CD4-positive, alpha-beta T cell treated with Interleukin-17A for 1 hour (primary cell): ENCODE measurements at regions not wholly inside any gene's neighbourhood (a gene's known extent, or its start where the extent isn't known, plus 50 kb on each side); places are given as distances from the start of the nearest gene placed in this dataset.
A peak's percentile ranks its signal among the peaks of the same experiment; 100 is the strongest.
"Not testable (repeated sequence)": the region's sequence is repeated elsewhere in the genome, so short reads cannot be mapped to it uniquely, and the experiment has no call there.

ENCODE experiments used
- DNase-seq: peaks from one replicate; pipeline ENCODE4 v3.0.0-alpha.2; 2020

- DNase-seq: no peak
Observed at GRCh38 chr17:16888413-16889087, 83.4 kb downstream of the TNFRSF13B start.

- DNase-seq: no peak
Observed at GRCh38 chr17:16887523-16888095, 84.3 kb downstream of the TNFRSF13B start.

DNA sequence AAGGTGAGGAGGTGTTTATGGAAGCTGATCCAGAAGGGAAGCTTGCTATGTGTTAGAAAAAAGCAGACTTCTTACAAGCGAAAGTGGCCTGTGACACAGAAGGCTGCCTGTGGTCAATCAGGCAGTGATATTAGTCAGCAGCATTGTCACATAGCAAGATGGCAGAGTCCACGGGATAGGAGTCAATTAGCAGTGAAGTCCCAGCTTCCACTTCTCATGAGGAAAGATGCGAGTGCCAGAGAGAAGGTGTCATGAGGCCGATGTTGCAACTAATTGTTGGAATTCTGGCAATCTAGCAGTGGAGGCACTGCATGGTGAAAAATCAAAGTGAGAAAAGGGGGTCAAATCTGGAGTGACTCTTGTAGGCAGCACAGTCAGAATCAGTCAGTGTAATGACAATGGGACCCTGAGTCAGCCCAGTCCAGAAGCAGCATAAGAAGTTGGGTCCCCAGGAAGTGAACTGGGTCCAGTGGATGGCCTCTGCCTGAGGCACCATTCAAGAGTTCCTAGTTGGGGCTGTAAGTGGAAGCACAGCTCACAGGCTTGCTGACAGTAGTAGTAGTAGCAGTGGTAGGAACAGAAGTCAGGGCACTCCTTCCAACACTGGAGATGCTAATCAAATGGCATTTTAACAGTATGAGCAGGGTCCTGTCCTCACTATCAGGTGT is 85.1 kb downstream of the TNFRSF13B start:
- DNase-seq: no peak

DNA sequence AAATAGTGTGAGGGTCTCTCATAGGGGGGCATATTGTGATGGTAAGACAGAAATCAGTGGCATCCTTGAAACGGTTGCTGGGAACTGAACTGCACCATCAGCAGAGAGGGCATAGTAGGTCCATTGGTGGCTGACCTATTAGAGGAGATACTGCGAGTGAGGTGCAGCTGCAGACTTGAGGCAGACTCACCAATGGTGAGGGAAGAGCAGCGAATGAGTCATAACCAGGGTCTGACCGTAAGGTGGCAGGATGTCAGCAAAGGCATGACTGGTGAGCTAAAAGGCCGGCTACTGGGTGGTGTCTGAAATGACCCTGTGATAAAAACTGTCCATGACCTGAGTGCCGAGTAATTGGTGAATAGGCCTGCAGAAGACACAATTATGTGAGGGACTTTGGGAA is 86.7 kb downstream of the TNFRSF13B start:
- DNase-seq: not testable (repeated sequence)

DNA sequence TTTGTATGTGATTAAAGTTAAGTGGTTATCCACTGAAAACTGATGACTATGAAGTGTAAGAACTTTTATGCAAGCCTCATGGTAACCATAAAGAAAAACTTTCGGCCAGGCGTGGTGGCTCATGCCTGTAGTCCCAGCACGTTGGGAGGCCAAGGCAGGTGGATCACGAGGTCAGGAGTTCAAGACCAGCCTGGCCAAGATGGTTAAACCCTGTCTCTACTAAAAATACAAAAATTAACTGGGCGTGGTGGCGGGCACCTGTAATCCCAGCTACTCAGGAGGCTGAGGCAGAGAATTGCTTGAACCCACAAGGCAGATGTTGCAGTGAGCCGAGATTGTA is 89.0 kb downstream of the TNFRSF13B start:
- DNase-seq: not testable (repeated sequence)

DNA sequence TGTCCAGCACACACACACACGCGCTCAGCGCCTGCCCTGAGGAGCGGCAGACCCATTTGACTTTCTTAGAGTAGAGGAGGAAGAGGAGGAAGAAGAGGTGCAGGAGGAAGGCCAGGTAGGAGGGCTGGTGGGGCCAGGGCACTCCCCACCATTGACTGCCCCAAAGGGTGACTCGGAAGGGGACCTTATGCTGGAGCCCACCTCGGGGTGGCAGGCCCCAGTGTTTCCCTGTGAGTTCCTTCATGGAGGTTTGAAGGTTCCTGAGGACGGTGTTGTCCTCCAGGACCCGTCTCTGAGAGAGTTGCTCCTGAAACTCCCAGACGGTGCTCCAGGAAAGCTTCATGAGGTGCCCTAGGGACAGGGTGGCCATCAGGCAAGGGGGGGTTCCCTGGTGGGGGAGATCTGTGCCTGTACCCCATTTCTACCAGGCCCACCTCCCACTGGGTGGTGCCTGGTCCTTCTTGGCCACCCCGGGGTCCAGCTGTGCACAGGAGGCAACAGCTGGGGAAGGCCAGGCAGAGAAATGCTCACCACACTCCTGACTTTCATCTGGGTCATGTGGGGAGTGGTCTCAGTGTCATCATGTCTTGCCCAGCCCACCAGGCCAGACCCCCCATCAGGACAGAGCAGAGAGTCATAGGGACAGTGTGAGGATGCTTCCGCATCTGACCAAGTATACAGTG is 89.5 kb downstream of the TNFRSF13B start:
- no peak for DNase-seq

GRCh38 chr17:16881239-16881924 is 90.5 kb downstream of the TNFRSF13B start:
- DNase-seq: no peak

GRCh38 chr17:16880843-16881230 is 91.1 kb downstream of the TNFRSF13B start:
- no peak for DNase-seq

- no peak for DNase-seq
Observed at GRCh38 chr17:16880121-16880842, 91.6 kb downstream of the TNFRSF13B start.

DNA sequence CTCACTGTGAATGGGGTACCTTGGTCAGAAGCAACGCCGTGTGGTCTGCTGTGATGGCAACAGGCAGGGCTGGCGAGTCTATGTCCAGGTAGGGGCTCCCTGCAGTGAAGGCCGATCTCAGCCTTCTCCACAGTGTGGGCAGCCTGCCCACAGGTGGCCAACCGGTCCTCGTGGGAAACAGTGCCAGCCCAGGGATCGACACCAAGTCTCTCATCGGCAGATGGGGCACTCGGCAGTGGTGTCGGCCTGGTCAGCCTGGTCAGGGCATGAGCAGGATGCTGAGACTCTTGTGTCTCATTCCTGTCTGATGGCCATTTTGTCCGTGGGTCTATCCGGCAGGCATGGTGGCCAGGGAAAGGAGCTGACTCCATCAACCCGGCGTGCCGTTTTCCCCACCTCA is 92.2 kb downstream of the TNFRSF13B start:
- no peak for DNase-seq

DNA sequence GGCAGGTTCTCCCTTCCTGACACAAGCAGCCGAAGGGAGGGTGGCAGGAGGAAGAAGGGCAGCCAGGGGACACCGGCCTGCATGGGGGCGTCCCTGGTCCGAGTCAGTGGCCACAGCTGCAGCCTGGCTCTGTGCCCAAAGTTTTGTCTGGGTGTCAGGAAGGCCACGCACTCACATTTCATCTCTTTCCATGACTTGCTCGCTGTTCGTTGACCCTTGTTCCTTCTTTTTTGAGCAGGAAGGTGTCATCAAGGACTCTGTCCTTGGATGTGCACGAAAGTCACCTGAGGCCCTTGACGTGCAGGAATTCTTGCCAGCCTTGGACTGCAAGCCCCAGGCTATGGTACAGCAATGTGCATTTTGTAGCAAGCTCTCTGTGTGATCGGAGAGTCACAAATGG is 93.3 kb downstream of the TNFRSF13B start:
- no peak for DNase-seq

DNA sequence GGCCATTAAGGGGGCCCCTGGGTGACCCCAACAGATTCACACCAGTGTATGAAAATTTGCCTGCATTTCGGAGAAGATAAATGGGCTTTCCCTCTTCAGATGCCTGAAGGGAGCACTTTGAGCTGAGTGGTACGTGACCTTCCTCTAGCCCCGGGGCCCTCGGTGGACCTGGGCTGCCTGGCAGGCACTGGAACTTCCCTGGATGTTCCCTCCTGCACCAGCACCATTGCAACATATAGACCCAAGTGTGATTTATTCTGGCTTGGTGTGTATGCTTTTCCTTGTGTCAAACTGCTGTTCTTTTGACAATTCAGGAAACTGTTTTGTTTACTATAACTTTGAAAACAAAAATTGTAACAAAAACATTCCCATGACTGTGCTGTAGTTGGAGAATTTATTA is 93.8 kb downstream of the TNFRSF13B start:
- DNase-seq: no peak

DNA sequence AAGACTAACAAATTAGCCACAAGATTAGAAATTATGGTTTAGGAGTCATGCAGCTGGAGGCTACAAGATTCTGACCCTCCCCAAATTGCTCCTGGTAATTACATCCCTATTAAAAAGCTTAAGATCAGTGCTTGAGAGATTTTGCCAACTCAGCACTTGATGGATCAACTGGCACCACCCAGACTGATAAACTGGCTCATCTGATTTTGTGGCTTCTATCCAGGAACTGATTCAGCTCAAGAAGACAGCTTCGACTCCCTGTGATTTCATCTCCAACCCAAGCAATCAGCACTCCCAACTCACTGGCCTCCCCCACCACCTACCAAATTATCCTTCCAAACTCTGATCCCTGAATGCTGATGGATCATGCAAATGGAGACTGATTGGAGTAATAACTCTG is 94.8 kb downstream of the TNFRSF13B start:
- DNase-seq: no peak

DNA sequence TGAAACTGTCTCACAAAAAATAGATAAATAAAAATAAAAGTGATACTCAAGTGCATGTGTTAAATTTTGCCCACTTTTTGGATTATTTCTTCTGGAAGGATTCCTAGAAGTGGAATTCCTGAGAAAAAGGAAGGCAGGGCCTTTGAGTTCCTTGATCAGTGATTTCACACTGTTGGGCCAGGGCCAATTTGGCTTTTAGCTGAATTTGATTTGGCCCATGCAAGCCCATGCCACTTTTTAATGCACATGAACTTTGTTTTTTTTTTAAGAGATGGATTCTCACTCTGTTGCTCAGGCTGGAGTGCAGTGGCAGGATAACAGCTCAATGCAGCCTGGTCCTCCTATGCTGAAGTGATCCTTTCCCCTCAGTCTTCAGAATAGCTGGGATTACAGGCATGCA is 96.3 kb downstream of the TNFRSF13B start:
- no peak for DNase-seq

GRCh38 chr17:16874216-16874615 is 97.7 kb downstream of the TNFRSF13B start:
- not testable (repeated sequence) for DNase-seq

DNA sequence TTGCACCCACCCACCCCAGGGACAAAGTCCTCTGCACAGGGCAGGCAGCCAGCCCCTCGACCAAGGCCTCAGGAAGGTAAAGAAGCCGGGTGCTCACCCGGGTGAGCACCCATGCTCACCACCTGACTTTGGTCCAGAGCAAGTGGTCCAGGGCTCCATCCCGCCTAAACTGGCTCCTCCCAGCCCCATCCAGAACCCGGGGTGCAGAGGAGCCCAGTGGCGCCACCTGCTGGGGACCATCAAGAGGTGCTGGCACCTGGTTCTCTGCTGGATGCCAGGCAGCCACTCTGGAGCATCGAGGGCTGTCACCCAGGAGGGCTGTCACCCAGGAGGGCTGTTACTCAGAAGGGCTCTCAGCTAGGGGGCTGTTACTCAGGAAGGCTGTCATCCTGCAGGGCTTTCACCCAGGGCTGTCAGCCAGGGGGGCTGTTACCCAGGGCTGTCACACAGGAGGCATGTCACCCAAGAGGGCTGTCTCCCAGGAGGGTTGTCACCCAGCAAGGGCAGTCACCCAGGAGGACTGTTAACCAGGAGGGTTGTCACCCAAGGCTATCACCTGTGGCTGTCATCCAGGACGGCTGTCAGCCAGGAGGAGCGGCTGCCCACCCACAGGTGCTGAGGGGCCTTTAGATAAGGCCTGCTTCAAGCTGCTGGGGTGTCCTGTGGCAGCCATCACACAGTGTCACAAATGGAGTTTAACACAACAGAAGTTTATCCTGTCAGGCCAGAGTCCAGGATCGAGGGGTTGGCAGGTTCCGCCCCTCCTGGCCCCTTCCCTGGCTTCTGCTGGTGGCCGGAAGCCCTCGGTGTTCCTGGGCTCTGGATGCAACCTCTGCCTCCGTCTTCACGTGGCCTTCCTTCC is 98.5 kb downstream of the TNFRSF13B start:
- peak; percentile 12 for DNase-seq

DNA sequence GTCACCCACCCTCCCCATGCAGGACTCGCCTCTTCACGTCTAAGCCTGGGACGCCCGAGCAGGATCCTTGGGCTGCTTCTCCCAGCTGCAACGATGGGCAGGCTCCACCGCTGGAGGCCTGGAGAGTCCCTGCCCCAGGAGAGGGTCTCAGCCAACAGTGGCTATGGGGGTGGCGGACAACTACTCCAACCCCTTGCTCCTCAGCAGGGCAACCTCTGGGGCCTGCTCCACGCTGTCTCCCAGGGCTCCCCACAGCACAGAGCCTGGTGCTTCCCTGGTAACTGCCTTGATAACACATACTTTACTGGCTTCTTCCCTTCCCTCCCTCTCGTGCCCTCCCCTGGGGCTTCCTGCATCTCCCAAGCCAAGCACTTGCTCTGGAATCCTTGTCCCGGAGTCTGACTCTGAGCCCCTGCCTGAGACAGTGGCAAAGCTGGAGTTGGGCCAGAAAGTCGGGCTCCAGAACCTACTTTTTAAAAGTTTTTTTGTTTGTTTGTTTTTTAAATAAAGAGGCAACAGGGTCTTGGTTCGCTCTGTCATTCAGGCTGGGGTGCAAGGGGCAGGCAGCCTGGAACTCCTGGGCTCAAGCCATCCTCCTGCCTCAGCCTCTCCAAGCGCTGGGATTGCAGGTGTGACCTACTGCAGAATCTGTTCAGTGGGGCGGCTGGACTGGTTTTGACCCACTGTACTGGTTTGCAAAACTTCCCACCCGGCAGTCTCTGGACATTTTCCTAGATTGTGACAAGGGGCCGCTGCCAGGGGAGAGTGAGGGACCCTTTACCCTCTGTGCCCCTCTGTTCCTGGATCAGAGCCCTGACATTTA is 99.4 kb downstream of the TNFRSF13B start:
- no peak for DNase-seq

DNA sequence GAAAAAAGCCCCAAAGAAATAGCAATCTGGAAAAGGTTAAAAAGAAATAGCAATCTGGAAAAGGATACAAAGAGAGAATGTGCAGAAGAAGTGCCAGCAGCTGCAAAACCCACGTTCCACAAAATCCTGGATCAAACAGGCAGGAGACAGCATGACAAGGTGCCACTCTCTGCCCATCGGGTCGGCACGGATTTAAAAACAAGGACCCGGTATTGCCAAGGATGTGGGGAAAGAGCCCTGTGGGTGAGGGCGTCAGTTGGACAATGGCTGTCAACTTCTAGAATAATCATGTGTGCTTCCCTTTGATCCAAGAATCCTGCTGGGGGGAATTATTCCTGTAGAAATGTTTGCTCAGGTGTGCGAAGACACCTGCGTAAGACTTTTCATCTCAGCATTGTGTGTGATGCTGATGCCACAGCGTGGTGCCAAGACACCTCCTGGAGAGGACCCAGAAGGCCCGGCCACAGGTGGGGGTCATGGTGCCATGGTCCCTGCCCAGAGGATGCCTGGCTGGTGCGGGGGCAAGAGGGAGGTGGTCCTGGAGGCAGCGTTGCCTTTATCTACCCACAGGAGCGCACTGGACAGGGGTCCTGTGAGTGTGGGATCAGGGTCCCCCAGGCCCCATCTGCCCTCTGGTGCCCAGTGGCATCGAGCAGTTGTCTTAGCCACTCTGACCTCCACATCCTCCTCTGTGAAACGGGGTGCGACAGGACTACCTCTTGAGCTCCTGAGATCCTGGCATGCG is 100.3 kb downstream of the TNFRSF13B start:
- DNase-seq: not testable (repeated sequence)

DNA sequence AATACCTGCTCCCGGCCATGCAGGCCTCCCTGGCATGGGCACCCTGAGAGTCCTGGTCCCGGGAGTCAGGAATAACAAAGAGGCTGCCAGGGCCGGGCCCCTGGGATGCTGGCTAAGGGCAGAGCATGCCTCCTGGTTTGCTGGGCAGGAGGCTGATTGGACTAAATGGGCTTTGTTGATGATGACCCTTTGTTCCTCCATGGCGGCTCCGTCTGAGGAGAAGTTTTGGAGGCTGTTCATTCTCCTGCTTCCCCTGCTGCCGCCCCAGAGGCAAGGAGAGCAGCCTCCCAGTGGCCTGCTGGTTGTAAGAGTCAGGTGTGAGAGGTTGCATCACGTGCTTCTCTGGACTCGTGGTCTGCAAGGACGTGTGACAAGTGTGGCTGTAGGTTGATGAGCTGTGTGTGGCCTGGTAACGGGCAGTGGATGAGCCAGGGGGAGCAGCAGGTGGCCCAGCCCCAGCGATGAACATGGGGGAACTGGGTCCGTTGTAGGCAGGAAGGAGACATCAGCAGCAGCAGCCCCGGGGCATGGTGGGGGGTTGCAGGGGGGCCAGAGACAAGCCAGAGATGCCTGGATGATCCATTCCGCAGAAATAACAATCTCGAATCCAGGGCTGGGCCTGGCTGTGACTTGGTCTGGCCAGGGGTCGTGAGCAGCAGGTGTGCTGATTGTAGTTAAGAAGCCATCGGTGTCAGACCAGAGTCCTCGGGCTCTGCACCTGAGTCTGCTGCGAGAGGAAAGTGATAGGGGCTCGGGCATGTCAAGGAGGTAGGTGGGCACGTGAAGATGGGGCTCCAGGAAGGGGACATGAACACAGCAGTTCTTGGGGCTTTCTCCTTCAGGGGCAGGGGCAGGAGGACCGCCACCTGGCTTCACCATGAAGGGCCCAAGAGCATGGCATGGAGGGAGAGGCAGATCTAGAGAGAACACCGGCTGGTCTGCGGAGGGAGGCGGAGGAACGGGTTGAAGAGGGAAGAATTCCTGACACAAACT is 101.4 kb downstream of the TNFRSF13B start:
- DNase-seq: no peak
